Thyroid gland (tissue), 4 donors: ENCODE measurements at regions not wholly inside any gene's neighbourhood (a gene's known extent, or its start where the extent isn't known, plus 50 kb on each side); places are given as distances from the start of the nearest gene placed in this dataset.

Experiments used
- POLR2A ChIP-seq, 2 donors: fragments of 450-650 bp; IDR thresholded peaks; one replicate each; pipeline ENCODE4 v1.6.1; 2017; ENCODE audit warnings: antibody characterized with exemption in 2 of 2, mild to moderate bottlenecking in 2 of 2, moderate library complexity in 1 of 2
- TF ChIP-seq, protein P1 (sequence below), 6 experiments: fragments of 200-600 bp in 3 of 6; fragments of 450-650 bp in 3 of 6; sonication (generic) in 3 of 6; IDR thresholded peaks; one replicate each; pipeline ENCODE4 v1.5.1; 2016 to 2019; ENCODE audit warnings: antibody characterized with exemption in 6 of 6, mild to moderate bottlenecking in 2 of 6, inconsistent platforms in 1 of 6, moderate library complexity in 1 of 6

DNA sequence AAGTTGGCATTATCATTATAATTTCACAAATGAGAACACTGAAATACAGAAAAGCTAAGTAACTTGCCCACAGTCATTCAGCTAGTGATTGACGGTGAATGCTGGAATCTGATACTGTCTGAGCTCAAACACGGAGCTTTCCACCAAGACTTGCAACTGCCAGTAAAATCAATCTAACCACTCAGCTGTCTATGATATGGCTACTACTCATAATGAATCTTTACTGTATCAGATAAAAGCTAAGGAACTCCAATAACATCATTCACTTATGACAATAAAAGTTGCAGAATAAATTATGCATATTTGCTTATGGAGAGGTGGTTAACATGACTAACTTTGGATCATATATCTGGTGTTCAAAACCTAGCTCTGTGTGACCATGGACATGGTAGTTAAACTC lies 279.4 kb upstream of the NXPH2 start:
- TF ChIP-seq, protein P1, sequence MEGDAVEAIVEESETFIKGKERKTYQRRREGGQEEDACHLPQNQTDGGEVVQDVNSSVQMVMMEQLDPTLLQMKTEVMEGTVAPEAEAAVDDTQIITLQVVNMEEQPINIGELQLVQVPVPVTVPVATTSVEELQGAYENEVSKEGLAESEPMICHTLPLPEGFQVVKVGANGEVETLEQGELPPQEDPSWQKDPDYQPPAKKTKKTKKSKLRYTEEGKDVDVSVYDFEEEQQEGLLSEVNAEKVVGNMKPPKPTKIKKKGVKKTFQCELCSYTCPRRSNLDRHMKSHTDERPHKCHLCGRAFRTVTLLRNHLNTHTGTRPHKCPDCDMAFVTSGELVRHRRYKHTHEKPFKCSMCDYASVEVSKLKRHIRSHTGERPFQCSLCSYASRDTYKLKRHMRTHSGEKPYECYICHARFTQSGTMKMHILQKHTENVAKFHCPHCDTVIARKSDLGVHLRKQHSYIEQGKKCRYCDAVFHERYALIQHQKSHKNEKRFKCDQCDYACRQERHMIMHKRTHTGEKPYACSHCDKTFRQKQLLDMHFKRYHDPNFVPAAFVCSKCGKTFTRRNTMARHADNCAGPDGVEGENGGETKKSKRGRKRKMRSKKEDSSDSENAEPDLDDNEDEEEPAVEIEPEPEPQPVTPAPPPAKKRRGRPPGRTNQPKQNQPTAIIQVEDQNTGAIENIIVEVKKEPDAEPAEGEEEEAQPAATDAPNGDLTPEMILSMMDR (IDR thresholded peaks at IDR 0.05), result no peak
- no peak for TF ChIP-seq POLR2A (IDR thresholded peaks at IDR 0.05)
